H54 (cell line): ENCODE measurements at regions not wholly inside any gene's neighbourhood (a gene's known extent, or its start where the extent isn't known, plus 50 kb on each side); places are given as distances from the start of the nearest gene placed in this dataset.
A peak's percentile ranks its signal among the peaks of the same experiment; 100 is the strongest.

Experiments used
- DNase-seq: peaks from one replicate; pipeline ENCODE4 v3.0.0; 2011; ENCODE audit warnings: low spot score, mixed read lengths; ENCODE audit not compliant: insufficient read length
- FAIRE-seq: peaks from 3 replicates; lab custom pipeline; 2011; peaks lifted over from hg19 to GRCh38; lab: Jason Lieb, UNC
- POLR2A ChIP-seq: IDR thresholded peaks from 2 replicates; pipeline ENCODE4 v1.6.1; 2011; ENCODE audit warnings: low read depth, mild to moderate bottlenecking, low read length

DNA sequence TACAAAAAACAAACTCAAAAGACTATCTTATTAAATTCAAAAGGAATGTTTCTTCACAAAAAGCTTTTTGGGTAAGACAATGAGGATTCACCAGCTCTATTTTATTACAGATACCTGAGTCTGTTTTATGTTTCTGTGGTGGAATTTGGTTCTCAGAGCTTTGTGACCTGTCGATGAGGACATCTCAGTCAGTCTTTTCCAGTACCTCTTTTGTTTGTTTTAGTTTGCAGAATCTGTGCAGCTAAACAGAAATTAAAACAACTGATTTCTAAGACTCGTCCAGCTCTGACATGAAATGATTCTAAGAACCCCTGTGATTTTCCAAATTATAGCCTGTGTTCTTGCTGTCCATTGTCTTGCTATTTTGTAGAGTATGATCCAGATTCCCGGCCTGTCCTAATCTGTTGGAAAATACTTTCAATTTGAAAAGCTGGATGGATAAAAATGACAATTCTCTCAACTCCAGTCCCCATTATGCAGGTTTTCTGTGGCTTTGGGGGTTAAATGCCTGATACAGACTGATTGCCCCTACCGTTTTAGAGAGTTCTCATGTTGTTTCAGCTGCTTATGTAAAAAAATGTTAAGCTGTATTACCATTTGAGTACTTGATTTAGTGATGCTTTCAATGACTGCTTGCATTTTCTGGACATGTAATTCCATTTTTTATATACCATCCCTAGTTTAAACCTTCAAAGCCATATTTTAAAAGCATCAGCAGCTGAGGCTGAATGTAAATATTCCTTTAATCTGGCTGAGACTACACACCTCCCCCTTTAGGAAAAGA, 94.2 kb upstream of the TAB2 start:
- DNase-seq (no peak), FAIRE-seq (no peak)
- TF ChIP-seq POLR2A, result no peak

- no peak for DNase-seq
- TF ChIP-seq POLR2A, result no peak
- FAIRE-seq, result no peak
Measured at GRCh38 chr6:149223904-149224351, 93.6 kb upstream of the TAB2 start.

- DNase-seq, result no peak
- no peak for TF ChIP-seq POLR2A
- no peak for FAIRE-seq
Measured at GRCh38 chr6:149224399-149224798, 93.1 kb upstream of the TAB2 start.

- TF ChIP-seq POLR2A, result no peak
- FAIRE-seq (no peak), DNase-seq (no peak)
Measured at GRCh38 chr6:149225370-149225769, 92.1 kb upstream of the TAB2 start.

DNA sequence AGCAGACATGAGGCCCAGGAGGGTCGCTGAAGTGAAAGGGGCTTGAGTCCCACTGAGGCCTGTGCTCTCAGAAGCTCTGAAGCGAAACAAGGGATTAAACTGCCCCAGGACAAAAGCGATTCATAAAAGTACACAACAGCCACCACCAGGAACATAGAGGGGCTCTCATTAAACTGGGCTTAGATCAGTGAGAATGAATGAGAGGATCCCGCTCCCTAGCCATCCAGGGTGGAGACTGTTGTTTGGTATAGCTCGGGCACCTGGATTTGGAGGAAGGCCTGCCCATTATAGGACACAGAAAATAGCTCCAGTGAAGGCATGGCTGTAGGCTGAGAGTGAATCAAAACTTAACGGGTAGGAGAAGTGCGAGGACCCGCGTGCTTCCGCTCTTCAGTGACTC, 91.6 kb upstream of the TAB2 start:
- no peak for TF ChIP-seq POLR2A
- DNase-seq (no peak), FAIRE-seq (no peak)

GRCh38 chr6:149227796-149228195, 89.7 kb upstream of the TAB2 start:
- no peak for FAIRE-seq
- DNase-seq, result no peak
- no peak for TF ChIP-seq POLR2A

GRCh38 chr6:149228311-149228955, 89.1 kb upstream of the TAB2 start:
- FAIRE-seq (no peak), DNase-seq (no peak)
- no peak for TF ChIP-seq POLR2A

- FAIRE-seq (no peak), DNase-seq (no peak)
- no peak for TF ChIP-seq POLR2A
Measured at GRCh38 chr6:149229096-149229495, 88.4 kb upstream of the TAB2 start.

- FAIRE-seq (no peak), DNase-seq (no peak)
Measured at GRCh38 chr6:149230712-149231460, 86.6 kb upstream of the TAB2 start.

DNA sequence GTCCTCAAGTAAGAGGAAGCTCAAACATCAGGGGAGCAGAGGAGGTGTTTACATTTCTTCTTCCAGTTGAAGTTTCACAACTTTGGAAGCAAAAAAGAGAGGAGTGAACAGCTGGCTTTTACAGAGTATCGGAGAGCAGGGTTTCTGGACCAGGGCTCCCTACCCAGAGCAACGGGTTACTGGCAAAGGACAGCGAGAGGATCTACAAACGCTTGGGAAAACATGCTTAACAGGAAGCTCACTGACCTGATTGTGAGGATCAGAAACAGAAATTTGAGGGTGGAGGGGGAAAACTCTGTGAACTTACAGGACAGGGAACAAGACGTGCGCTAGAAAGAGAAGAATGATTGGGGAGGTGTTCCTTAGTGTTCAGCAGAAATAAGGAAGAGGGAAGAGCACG, 85.7 kb upstream of the TAB2 start:
- FAIRE-seq (no peak), DNase-seq (no peak)
- TF ChIP-seq POLR2A, result no peak

More at GRCh38 chr6:149230712-149231460, 86.6 kb upstream of the TAB2 start:
- no peak for TF ChIP-seq POLR2A

DNA sequence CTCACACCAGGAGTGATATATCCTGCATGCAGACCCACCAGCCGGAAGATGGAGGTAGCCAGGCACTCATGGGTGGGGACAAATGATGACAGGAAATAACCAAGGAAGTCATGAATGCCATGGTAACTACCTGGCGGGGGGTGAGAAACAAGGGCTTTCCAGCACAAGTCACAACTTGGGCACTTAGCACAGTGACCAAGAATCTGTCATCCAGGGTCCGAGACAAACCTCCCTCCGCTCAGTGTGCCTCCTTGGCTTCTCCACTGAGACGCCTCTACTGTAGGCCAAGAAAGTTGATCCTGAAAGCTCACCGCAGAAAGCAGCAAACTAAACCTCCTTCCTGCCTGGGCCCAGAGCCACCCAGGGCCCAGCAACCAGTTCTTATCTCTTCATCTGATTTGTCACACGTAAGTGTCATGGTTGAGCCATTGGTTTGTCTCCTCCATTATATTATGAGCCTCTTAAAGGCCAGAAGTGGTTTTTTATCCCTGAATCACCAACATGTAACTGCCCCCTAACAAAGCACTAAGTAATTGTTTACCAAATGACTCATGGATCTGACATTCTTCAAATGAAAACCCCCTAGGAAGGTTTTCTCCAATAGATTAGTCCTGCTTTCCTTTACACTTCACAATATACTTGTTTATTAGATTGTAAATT, 84.3 kb upstream of the TAB2 start:
- TF ChIP-seq POLR2A, result no peak
- DNase-seq (peak; percentile 39), FAIRE-seq (peak; percentile 15)

GRCh38 chr6:149234051-149234962, 83.2 kb upstream of the TAB2 start:
- no peak for FAIRE-seq
- no peak for DNase-seq
- TF ChIP-seq POLR2A, result no peak

- FAIRE-seq, result no peak
- no peak for DNase-seq
- no peak for TF ChIP-seq POLR2A
Measured at GRCh38 chr6:149235130-149235561, 82.4 kb upstream of the TAB2 start.
